ENCODE measurements at regions not wholly inside any gene's neighbourhood (a gene's known extent, or its start where the extent isn't known, plus 50 kb on each side); places are given as distances from the start of the nearest gene placed in this dataset.

DNA sequence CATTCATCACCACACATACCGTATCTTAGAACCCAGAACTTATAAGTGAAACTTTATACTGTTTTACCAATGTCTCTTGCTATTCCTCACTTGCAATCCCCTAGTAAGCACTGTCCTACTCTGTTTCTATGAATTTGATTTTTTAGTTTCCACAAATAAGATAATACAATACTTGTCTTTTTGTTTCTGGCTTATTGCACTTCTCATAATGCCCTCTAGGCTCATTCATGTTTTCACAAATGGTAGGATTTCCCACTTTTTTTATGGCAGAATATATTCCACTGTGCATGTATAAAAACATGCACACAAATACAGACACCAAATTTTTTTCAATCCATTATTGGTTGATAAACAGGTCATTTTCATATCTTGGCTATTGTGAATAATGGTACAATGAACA lies 1742.3 kb upstream of the NUDT12 start:
- TF ChIP-seq CTCF (IDR thresholded peaks at IDR 0.05 in 4 of 5, conservative IDR thresholded peaks at IDR 0.05 in 1 of 5) (no peak), POLR2A (IDR thresholded peaks at IDR 0.05) (no peak)
